SK-N-SH treated with all-trans-retinoic acid at 6 μM for 48 hours (cell line): ENCODE measurements at regions not wholly inside any gene's neighbourhood (a gene's known extent, or its start where the extent isn't known, plus 50 kb on each side); places are given as distances from the start of the nearest gene placed in this dataset.

ENCODE experiments used
- ESRRG ChIP-seq: fragments of 250-450 bp; sonication (Bioruptor Pico); IDR thresholded peaks from 2 replicates; pipeline ENCODE4 v1.6.1; 2021; ENCODE audit warnings: mild to moderate bottlenecking
- ZFP3 ChIP-seq: fragments of 250-450 bp; sonication (Bioruptor Pico); IDR thresholded peaks from 2 replicates; pipeline ENCODE4 v1.5.0; 2020; ENCODE audit warnings: mild to moderate bottlenecking, moderate library complexity

GRCh38 chr4:181618038-181618618, 625.1 kb upstream of the TENM3 start:
- TF ChIP-seq ESRRG (CRISPR knock-in tag) (no peak), ZFP3 (CRISPR knock-in tag) (no peak)
